ENCODE measurements at regions not wholly inside any gene's neighbourhood (a gene's known extent, or its start where the extent isn't known, plus 50 kb on each side); places are given as distances from the start of the nearest gene placed in this dataset.

GRCh38 chr2:145861940-145862339 is 1342.0 kb upstream of the ZEB2 start:
- no peaks in the 10 kb centered on the region for H3K4me1 ChIP-seq (ENCODE audit: insufficient read depth, low read length, poor library complexity, severe bottlenecking)
- no peaks in the 10 kb centered on the region for H3K36me3 ChIP-seq (ENCODE audit: insufficient read depth, low read length, poor library complexity, severe bottlenecking)
- no peaks in the 10 kb centered on the region for H3K27me3 ChIP-seq (replicated peaks; ENCODE audit: insufficient read depth, low read depth, low read length, poor library complexity)
- BruUV-seq (replicated peaks), result no TSS peak
- intact Hi-C loops (cut with micrococcal nuclease; ENCODE audit: unreplicated experiment), result no loop called here
- H3K4me3 ChIP-seq (ENCODE audit: low read depth, low read length, poor library complexity, severe bottlenecking), result no peak overlapping the region
- DNase-seq (ENCODE audit: low spot score), result no peak
- H3K9me3 ChIP-seq (ENCODE audit: low read depth, low read length, poor library complexity, severe bottlenecking), result no peaks in the 10 kb centered on the region
- no peak for TF ChIP-seq EZH2 (IDR thresholded peaks at IDR 0.05; ENCODE audit: borderline replicate concordance, low read depth, low read length, poor library complexity, severe bottlenecking)
- TF ChIP-seq CTCF (conservative IDR thresholded peaks at IDR 0.05; ENCODE audit: low read depth, low read length), result no peak
- CTCF ChIA-PET, result no interaction called here
- H3K27ac ChIP-seq (ENCODE audit: low read depth, low read length, poor library complexity, severe bottlenecking), result no peak overlapping the region
- POLR2A ChIA-PET (ENCODE audit: low non-redundant PET), result no interaction called here

DNA sequence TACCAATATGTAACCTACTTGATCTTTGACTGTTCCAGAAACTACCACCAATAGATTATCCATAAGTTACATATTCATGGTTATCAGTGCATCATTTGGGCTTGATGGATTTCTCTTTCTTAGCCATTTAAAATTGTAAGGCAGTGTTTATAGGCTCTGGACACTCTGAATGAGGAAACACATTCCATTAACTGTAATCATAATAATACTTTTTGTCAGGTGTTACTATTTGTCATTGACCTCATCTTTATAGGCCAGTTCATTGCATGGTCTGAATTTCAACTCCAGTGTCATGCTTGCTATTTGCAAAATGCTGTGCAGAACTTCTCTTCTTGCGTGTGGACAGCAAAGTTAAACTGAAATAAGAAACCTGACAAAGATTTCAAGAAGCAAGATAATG is 1340.2 kb upstream of the ZEB2 start:
- CTCF ChIA-PET, result no interaction called here
- no peak overlapping the region for H3K27ac ChIP-seq (ENCODE audit: low read depth, low read length, poor library complexity, severe bottlenecking)
- H3K9me3 ChIP-seq (ENCODE audit: low read depth, low read length, poor library complexity, severe bottlenecking), result no peaks in the 10 kb centered on the region
- no peak for TF ChIP-seq EZH2 (IDR thresholded peaks at IDR 0.05; ENCODE audit: borderline replicate concordance, low read depth, low read length, poor library complexity, severe bottlenecking)
- no peak for TF ChIP-seq CTCF (conservative IDR thresholded peaks at IDR 0.05; ENCODE audit: low read depth, low read length)
- H3K4me1 ChIP-seq (ENCODE audit: insufficient read depth, low read length, poor library complexity, severe bottlenecking), result no peaks in the 10 kb centered on the region
- no peaks in the 10 kb centered on the region for H3K36me3 ChIP-seq (ENCODE audit: insufficient read depth, low read length, poor library complexity, severe bottlenecking)
- intact Hi-C loops (cut with micrococcal nuclease; ENCODE audit: unreplicated experiment), result no loop called here
- no peak for DNase-seq (ENCODE audit: low spot score)
- BruUV-seq (replicated peaks), result no TSS peak
- no peaks in the 10 kb centered on the region for H3K27me3 ChIP-seq (replicated peaks; ENCODE audit: insufficient read depth, low read depth, low read length, poor library complexity)
- no peak overlapping the region for H3K4me3 ChIP-seq (ENCODE audit: low read depth, low read length, poor library complexity, severe bottlenecking)
- POLR2A ChIA-PET (ENCODE audit: low non-redundant PET), result no interaction called here

- no peak overlapping the region for H3K27ac ChIP-seq (ENCODE audit: low read depth, low read length, poor library complexity, severe bottlenecking)
- BruUV-seq (replicated peaks), result no TSS peak
- no peaks in the 10 kb centered on the region for H3K36me3 ChIP-seq (ENCODE audit: insufficient read depth, low read length, poor library complexity, severe bottlenecking)
- no peak for DNase-seq (ENCODE audit: low spot score)
- H3K4me1 ChIP-seq (ENCODE audit: insufficient read depth, low read length, poor library complexity, severe bottlenecking), result no peaks in the 10 kb centered on the region
- POLR2A ChIA-PET (ENCODE audit: low non-redundant PET), result no interaction called here
- H3K4me3 ChIP-seq (ENCODE audit: low read depth, low read length, poor library complexity, severe bottlenecking), result no peak overlapping the region
- intact Hi-C loops (cut with micrococcal nuclease; ENCODE audit: unreplicated experiment), result no loop called here
- H3K9me3 ChIP-seq (ENCODE audit: low read depth, low read length, poor library complexity, severe bottlenecking), result no peaks in the 10 kb centered on the region
- TF ChIP-seq CTCF (conservative IDR thresholded peaks at IDR 0.05; ENCODE audit: low read depth, low read length) (no peak), EZH2 (IDR thresholded peaks at IDR 0.05; ENCODE audit: borderline replicate concordance, low read depth, low read length, poor library complexity, severe bottlenecking) (no peak)
- H3K27me3 ChIP-seq (replicated peaks; ENCODE audit: insufficient read depth, low read depth, low read length, poor library complexity), result no peaks in the 10 kb centered on the region
- CTCF ChIA-PET, result no interaction called here
Observed at GRCh38 chr2:145855142-145855541, 1335.2 kb upstream of the ZEB2 start.
